Fibroblast of skin of abdomen (primary cell): ENCODE measurements at regions not wholly inside any gene's neighbourhood (a gene's known extent, or its start where the extent isn't known, plus 50 kb on each side); places are given as distances from the start of the nearest gene placed in this dataset.

Source experiments
- DNase-seq: peaks from one replicate; pipeline ENCODE4 v3.0.0-alpha.2; 2013

- no peak for DNase-seq
These were observed 139.7 kb downstream of the TUSC7 start for GRCh38 chr3:116849261-116849688.

DNA sequence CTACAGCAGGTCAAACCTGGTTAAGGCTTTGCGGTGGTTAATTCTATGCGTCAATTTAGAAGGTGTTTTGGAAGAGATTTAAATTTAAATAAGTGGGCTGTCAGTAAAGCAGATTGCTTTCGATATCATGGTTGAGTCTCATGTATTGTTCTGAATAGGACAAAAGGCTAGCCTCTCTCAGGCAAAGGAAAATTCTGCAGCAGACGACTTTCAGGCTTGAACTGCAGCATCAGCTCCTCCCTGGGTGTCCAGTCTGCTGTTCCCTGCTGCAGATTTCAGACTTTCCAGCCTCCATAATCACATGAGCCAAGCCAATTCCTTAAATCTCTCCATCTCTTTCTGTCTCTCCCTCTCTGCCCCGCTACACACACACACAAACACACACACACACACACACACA, 143.2 kb downstream of the TUSC7 start:
- DNase-seq = no peak

DNA sequence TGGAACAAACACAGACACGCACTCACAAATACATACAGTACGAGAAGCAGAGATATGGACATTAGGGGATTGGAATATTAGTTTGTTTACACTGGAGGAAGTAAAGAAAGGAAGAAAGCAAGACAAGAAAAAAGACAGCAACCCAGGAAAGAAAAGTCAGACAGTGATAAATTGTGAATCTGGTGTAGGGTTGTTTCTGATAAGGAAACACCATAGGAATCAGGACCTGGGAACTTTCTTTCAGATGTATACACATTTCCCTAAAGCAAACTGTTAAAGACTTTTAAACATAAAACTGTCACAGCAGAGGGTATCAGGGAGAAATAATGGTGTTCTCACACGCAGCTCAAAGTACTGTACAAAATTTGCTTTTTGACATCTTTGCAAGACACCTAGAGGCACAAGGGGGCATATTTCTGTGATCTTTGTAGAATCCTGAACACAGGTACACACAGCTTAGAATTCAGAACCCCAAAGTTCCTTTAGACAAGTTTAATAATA, 153.7 kb downstream of the TUSC7 start:
- DNase-seq = no peak

GRCh38 chr3:116863822-116864589, 154.4 kb downstream of the TUSC7 start:
- peak; percentile 64 for DNase-seq

DNA sequence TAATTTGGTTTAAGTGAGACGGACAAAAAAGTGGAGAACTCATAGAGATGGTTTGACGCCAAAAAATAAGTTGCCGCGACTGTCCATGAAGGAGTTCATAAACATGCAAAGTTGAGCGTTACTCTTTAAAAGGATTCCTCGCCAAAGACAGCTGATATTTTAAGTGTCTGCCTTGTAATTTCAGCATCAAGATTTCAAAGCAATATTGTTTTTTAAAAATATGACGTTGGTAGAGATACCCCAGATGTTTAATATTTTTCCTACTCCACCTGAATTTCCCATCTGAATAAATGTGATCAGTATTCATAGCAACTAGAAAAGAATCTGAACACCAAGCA, 155.0 kb downstream of the TUSC7 start:
- DNase-seq = no peak

DNA sequence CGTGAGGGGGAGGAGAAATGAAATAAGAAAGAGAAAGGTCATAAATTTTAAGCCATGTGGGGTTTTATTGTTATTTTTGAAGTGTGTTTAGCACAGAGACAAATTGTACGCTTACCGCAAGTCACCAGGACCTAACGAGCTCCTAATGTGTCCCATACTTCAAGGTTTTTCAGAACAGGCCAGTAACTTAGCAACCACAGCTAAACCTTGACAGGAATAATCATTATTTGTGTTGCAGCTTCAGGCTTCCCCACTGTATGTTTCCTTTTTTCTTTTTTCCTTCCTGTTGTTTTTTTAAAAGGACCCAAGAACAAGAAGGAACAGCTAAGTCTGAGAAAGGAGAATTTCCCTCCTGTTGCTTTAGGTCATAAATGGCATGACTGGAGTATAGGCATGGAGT, 160.8 kb downstream of the TUSC7 start:
- DNase-seq = no peak

- no peak for DNase-seq
These were observed 162.3 kb downstream of the TUSC7 start for GRCh38 chr3:116871905-116872304.

- DNase-seq = peak; percentile 3
These were observed 163.1 kb downstream of the TUSC7 start for GRCh38 chr3:116872688-116873087.

DNA sequence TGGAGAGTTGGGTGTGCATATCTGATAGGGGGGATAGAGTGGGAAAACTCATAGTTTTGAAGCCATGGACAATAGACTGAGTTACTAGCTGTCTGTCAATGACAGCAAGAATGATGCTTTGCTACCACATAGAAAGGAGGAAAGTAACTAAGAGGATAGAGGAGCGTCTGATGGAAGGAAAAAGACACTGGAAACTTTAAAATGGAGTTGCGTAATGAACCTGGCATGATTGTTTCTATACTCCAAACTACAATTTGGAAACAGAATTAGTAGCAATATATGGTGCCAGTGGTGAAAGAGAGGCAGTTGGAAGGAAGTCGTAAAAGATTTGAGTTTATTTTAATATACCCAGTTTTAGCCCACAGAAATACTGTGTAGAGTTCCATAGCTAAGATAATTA, 163.6 kb downstream of the TUSC7 start:
- DNase-seq = no peak

DNA sequence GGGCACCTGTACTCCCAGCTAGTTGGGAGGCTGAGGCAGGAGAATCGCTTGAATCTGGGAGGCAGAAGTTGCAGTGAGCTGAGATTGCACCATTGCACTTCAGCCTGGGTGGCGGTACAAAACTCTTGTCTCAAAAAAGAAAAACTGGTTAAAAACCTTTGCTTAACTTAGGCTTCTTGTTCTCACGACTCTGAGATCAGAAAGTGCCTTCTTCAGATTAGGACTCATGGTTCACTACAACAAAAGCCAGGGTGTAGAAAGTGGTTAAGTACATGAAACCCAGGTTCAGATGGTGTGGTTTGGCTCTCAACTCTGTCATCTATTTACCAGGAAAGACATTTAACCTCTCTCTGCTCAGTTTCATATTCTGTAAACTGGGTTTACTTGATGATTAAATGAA, 168.4 kb downstream of the TUSC7 start:
- DNase-seq = no peak

GRCh38 chr3:116886202-116886893, 176.8 kb downstream of the TUSC7 start:
- DNase-seq = no peak

DNA sequence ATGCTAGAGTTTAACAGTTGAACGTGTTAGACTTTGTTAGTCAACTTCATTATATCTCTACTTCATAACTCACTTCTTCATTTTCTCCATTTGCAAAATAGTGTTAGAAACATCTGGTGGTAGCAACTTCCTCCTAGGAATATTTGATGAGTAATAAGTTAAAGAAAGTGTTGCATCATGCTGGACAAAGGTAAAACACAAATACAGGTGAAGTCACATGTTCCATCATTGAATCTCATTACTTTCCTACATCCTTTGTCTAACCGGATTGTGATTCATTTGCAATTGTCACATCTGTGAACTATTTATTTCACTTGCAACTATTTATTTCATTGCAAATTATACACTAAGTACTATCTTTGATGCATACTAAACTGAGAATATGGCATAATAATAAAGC, 186.5 kb downstream of the TUSC7 start:
- DNase-seq = no peak

DNA sequence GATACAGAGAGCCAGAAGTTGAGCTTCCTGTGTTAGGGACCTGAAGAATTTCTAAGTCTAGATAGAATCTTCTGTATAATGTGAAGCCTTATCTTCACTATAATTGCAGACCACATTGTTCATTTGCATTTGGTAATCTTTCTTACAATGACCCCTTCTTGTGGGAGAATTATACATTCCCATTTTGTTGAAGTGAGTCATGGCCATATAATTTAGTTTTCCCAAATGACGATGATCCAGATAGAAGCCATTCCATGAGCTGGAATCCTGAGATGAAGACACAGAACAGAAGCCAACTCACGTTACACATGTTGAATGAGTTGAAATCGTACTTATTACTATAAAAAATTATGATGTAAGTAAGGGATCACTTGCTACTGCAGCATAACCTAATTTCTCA, 187.8 kb downstream of the TUSC7 start:
- peak; percentile 2 for DNase-seq

DNA sequence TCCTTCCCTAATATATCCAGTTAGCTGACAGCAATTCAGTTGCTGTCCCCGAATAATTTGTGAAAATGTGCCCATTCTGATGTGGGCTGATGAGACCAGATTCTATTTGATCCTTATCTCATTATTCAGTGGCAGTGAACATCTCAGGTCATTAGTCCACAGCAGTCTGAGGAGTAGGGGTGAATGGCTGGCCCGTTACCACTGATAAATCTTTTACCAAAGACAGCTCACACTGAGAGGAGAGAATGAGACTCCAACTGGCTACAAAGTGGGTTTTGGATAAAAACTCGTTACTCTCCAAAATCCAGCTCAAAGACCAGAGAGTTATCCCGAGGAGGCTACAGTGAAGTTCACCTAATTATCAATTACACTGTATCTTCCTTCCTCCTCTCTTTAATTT, 189.7 kb downstream of the TUSC7 start:
- DNase-seq = no peak

- DNase-seq = no peak
These were observed 195.8 kb downstream of the TUSC7 start for GRCh38 chr3:116905334-116905733.

DNA sequence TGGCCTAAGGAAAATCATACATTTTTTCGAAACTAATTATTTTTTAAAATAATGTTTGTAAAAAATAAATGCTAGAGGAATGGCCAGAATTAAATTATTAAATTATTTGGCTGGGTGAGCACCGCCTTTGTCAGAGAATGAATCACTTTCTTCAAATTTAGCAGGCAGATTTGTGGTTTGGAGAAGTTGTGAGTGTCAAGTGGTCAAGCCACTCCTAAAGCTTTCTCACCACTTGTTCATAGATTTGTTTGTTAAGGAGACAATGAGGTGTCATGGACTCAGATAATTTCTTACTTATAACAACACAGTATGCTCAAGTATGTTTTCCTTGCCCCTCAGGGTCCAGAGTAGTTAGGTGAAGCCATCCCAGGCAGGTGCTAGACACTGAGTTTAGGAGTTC, 196.2 kb downstream of the TUSC7 start:
- no peak for DNase-seq

DNA sequence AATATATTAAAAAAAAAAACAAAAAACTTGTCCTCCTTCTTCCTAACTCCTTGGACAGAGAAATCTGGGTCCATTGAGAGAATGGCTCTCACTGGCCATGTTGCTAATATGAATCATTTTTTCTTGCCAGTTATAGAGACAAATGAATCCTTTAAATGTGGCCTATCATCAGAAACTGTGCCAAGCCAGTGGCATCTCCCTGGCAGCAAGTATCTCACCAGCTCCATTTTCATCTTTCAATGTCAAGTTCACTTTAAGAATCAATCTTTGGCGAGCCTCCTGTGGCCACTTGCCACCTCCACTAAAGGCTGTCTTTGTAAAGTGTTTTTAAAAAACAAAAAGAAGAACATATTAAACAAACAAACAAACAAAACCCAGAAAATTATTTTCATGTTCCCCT, 202.5 kb downstream of the TUSC7 start:
- no peak for DNase-seq

DNA sequence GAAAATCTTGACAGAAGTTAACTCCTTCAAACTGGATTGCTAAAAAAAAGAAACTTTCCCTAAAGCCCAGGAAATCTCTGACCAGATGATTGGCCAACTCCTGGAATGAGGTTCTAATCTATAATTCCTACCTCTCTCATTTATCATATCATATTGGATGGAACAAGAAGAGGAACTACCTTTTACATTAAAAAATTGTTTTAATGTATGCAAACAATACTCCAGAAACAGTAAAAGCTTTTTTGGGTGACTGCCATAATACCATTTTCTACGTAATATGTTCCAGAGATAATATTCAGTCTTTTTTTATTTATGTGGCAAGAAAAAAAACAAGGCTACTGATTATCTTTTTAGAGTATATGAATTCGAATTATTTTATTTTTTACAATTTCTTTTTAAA, 204.4 kb downstream of the TUSC7 start:
- DNase-seq = no peak

GRCh38 chr3:116916836-116917235, 207.3 kb downstream of the TUSC7 start:
- no peak for DNase-seq

DNA sequence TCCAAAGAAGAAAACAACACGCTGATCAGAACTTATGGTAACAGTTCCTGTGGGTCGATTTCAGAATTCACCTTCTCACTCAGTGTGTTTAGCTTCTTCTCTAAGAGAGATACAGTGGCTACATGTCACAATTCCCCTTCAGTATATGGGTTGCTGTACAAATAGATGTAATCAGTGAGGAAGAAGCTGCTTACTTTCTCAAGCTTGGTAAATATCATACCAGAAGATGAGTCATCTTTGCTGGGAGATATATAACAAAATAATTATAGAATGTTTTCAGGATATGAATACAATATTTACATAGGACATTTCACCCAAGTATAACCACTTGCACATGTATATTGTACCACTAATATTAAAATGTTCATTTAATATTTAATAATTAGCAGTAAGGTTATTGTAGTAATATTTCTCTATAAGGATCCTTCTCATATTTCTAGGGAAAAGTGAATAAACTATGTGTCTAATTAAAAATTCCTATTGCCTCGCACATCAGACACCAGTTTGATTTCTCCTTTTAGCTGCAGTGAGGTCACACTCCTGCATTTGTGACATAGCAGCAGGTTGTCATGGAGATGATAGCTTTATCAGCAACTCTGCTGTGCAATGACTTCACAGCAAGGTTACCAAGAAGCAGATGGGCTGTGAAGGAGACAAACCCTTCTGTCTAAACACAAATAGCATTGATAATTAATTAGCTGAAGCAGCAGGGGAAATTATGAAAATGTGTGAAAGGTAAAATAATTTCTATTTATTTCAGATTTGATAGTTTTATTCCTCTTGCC, 211.4 kb downstream of the TUSC7 start:
- no peak for DNase-seq

GRCh38 chr3:116927918-116928317, 218.3 kb downstream of the TUSC7 start:
- no peak for DNase-seq

DNA sequence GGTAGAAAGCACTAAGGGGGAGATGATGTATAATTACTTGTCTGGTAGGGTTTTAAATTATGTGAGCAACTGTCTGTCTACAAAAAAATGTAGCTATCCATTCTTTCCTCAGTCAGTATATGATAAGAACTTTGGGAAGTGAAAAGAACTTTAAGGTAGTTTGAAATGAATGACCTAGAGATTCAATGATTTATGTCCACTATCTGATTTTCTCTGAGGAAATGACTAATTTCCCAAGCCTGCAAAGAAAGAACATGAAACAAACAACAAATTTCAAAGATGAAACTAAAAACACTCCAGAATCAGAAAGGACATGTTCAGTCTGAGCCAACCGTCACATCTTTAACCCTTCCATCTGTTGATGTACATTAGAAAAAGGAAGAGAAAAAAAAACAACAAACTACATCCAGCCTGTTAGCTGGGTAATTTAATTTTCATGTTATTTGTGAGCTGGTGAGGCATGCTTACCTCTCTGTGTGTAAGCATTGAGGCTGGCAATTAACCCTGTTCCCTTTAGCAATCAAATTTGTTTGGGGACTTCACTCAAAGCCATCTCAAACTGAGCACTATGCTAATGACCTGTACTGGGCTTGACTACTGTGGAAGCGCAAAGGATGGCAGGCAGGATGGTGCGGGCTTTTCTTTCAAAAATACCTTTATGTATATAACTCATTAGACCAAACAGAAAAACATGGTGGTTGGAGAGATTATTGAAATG, 220.1 kb downstream of the TUSC7 start:
- DNase-seq = peak; percentile 1

DNA sequence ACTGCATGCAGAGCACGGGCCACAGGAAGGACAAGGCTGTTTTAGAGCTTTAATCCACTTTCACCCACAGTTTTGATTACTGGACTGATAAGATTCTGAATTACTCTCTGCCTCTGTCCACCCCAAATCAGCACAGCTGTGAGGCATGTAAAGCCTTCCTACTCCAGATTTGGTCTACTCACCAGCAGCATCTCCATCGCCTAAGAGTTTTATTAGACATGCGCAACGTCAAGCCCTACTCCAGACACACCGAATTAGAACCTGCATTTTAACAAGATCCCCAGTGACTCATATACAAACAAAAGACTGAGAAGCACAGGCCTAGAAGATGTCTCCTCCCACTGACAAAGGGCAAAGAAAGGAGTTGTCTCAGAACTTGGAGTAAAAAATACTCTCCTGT, 221.2 kb downstream of the TUSC7 start:
- DNase-seq = no peak
